Aorta (tissue), 5 donors: ENCODE measurements at regions not wholly inside any gene's neighbourhood (a gene's known extent, or its start where the extent isn't known, plus 50 kb on each side); places are given as distances from the start of the nearest gene placed in this dataset.
A peak's percentile ranks its signal among the peaks of the same experiment; 100 is the strongest.

ENCODE experiments used
- ATAC-seq: fragments of 200-7000 bp; cut with Tn5 transposase; one replicate; pipeline ENCODE4 v1.9.1; 2022; ENCODE audit warnings: moderate library complexity; ENCODE audit not compliant: low FRiP score
- DNase-seq, 2 donors: peaks; one replicate each; pipeline ENCODE4 v3.0.0-alpha.2; 2020
- H3K27ac ChIP-seq, 2 donors: one replicate each; pipeline ENCODE4 v1.5.1; 2013; ENCODE audit warnings: low read length in 2 of 2, mild to moderate bottlenecking in 2 of 2, moderate library complexity in 2 of 2, control low read depth in 1 of 2, inconsistent platforms in 1 of 2, low read depth in 1 of 2
- H3K27me3 ChIP-seq, 2 donors: one replicate each; pipeline ENCODE4 v1.6.1; 2013; ENCODE audit warnings: control low read depth in 1 of 2, low read length in 1 of 2, mild to moderate bottlenecking in 1 of 2, moderate library complexity in 1 of 2; ENCODE audit not compliant: insufficient read depth in 2 of 2, control insufficient read depth in 1 of 2
- H3K36me3 ChIP-seq, 2 donors: one replicate each; pipeline ENCODE4 v1.6.1; 2013; ENCODE audit warnings: control low read depth in 1 of 2, low read length in 1 of 2, mild to moderate bottlenecking in 1 of 2; ENCODE audit not compliant: insufficient read depth in 2 of 2, control insufficient read depth in 1 of 2
- H3K4me1 ChIP-seq, 2 donors: one replicate each; pipeline ENCODE4 v1.6.1; 2013; ENCODE audit warnings: low read length in 2 of 2, control low read depth in 1 of 2, mild to moderate bottlenecking in 1 of 2, moderate library complexity in 1 of 2; ENCODE audit not compliant: insufficient read depth in 2 of 2, control insufficient read depth in 1 of 2
- H3K4me3 ChIP-seq, 2 donors: one replicate each; pipeline ENCODE4 v1.5.1; 2013; ENCODE audit warnings: low read length in 2 of 2, control low read depth in 1 of 2, mild to moderate bottlenecking in 1 of 2
- H3K9me3 ChIP-seq: one replicate; pipeline ENCODE4 v1.6.1; 2013; ENCODE audit warnings: mild to moderate bottlenecking, low read length; ENCODE audit not compliant: control insufficient read depth
- WGBS, 2 donors: extraction: QIAGEN DNeasy Blood & Tissue Kit; methylation state at CpG; one replicate each; pipeline ENCODE4 v1.1.7; 2013; 5-methylcytosine and 5-hydroxymethylcytosine counted together
- intact Hi-C, 2 donors: fragments of 100-400 bp; cut with DNase I; formaldehyde crosslinking; loops; one replicate each; pipeline versions ENCODE4 v1.14.2 to v1.15.0; 2022
- donor health status: healthy with polysubstance abuse.
- donor health status: Bipolar disorder and iron deficiency.
- donor health status: DM: no; HTN: no; CAD: no.
- donor health status: DM: no; HTN: no; CAD: no.
- donor health status: DM: yes; HTN: yes; CAD: no.

GRCh38 chr6:164578616-164579015 lies 730.8 kb downstream of the C6orf118 start:
- Histone ChIP-seq H3K9me3 (no peaks in the 10 kb centered on the region), H3K4me1 (no peaks in the 10 kb centered on the region), H3K4me3 (no peak overlapping the region), H3K27me3 (no peaks in the 10 kb centered on the region), H3K27ac (no peak overlapping the region), H3K36me3 (no peaks in the 10 kb centered on the region)
- ATAC-seq (peak; percentile 62), DNase-seq (no peak)
- WGBS, 2 donors = 52 to 53% methylated on average over 3 of the region's 3 CpGs
- intact Hi-C loops = no loop called here

GRCh38 chr6:164570801-164571200 lies 738.6 kb downstream of the C6orf118 start:
- 77 to 82% methylated on average over 6 of the region's 6 CpGs for WGBS, 2 donors
- intact Hi-C loops = no loop called here
- no peaks in the 10 kb centered on the region for H3K36me3 ChIP-seq
- no peak for ATAC-seq
- no peak for DNase-seq
- H3K4me3 ChIP-seq = no peak overlapping the region
- H3K27ac ChIP-seq = no peak overlapping the region
- peaks cover 1% of the 10 kb centered on the region for H3K9me3 ChIP-seq
- no peaks in the 10 kb centered on the region for H3K27me3 ChIP-seq
- no peaks in the 10 kb centered on the region for H3K4me1 ChIP-seq

GRCh38 chr6:164569509-164569908 lies 739.9 kb downstream of the C6orf118 start:
- Histone ChIP-seq H3K27me3 (no peaks in the 10 kb centered on the region), H3K9me3 (peaks cover 1% of the 10 kb centered on the region), H3K4me3 (no peak overlapping the region), H3K27ac (no peak overlapping the region), H3K36me3 (no peaks in the 10 kb centered on the region), H3K4me1 (no peaks in the 10 kb centered on the region)
- ATAC-seq (no peak), DNase-seq (no peak)
- intact Hi-C loops = no loop called here
- 49 to 64% methylated on average over 1 of the region's 1 CpG for WGBS, 2 donors

GRCh38 chr6:164563924-164564323 lies 745.5 kb downstream of the C6orf118 start:
- WGBS, 2 donors = 50% methylated on average over 2 of the region's 2 CpGs
- Histone ChIP-seq H3K27me3 (peaks cover 0 to 2% of the 10 kb centered on the region in 2 donors), H3K9me3 (no peaks in the 10 kb centered on the region), H3K27ac (no peak overlapping the region), H3K4me3 (no peak overlapping the region), H3K4me1 (no peaks in the 10 kb centered on the region), H3K36me3 (no peaks in the 10 kb centered on the region)
- intact Hi-C loops = no loop called here
- DNase-seq (no peak), ATAC-seq (no peak)

- Histone ChIP-seq H3K4me1 (no peaks in the 10 kb centered on the region), H3K27me3 (peaks cover 0 to 2% of the 10 kb centered on the region in 2 donors), H3K36me3 (no peaks in the 10 kb centered on the region), H3K9me3 (no peaks in the 10 kb centered on the region), H3K27ac (no peak overlapping the region), H3K4me3 (no peak overlapping the region)
- no peak for ATAC-seq
- no peak for DNase-seq
- intact Hi-C loops = no loop called here
- 81 to 88% methylated on average over 1 of the region's 1 CpG for WGBS, 2 donors
Observed at GRCh38 chr6:164561656-164562055, 747.7 kb downstream of the C6orf118 start.

- H3K9me3 ChIP-seq = no peaks in the 10 kb centered on the region
- H3K27me3 ChIP-seq = no peaks in the 10 kb centered on the region
- intact Hi-C loops = no loop called here
- H3K36me3 ChIP-seq = no peaks in the 10 kb centered on the region
- ATAC-seq (no peak), DNase-seq (no peak)
- H3K27ac ChIP-seq = no peak overlapping the region
- WGBS, 2 donors = 64 to 70% methylated on average over 10 of the region's 10 CpGs
- H3K4me3 ChIP-seq = no peak overlapping the region
- H3K4me1 ChIP-seq = no peaks in the 10 kb centered on the region
Observed at GRCh38 chr6:164554700-164555476, 754.5 kb downstream of the C6orf118 start.

- Histone ChIP-seq H3K27ac (no peak overlapping the region), H3K36me3 (no peaks in the 10 kb centered on the region), H3K27me3 (no peaks in the 10 kb centered on the region), H3K4me3 (no peak overlapping the region), H3K9me3 (no peaks in the 10 kb centered on the region), H3K4me1 (no peaks in the 10 kb centered on the region)
- no peak for DNase-seq
- 52 to 57% methylated on average over 3 of the region's 3 CpGs for WGBS, 2 donors
- ATAC-seq = no peak
- intact Hi-C loops = no loop called here
Observed at GRCh38 chr6:164554226-164554625, 755.2 kb downstream of the C6orf118 start.

- no peak overlapping the region for H3K4me3 ChIP-seq
- ATAC-seq (no peak), DNase-seq (no peak)
- 76 to 79% methylated on average over 4 of the region's 4 CpGs for WGBS, 2 donors
- H3K9me3 ChIP-seq = no peaks in the 10 kb centered on the region
- H3K36me3 ChIP-seq = no peaks in the 10 kb centered on the region
- intact Hi-C loops = no loop called here
- no peaks in the 10 kb centered on the region for H3K27me3 ChIP-seq
- H3K27ac ChIP-seq = no peak overlapping the region
- no peaks in the 10 kb centered on the region for H3K4me1 ChIP-seq
Observed at GRCh38 chr6:164551706-164552105, 757.7 kb downstream of the C6orf118 start.

GRCh38 chr6:164547076-164547475 lies 762.3 kb downstream of the C6orf118 start:
- no peak overlapping the region for H3K4me3 ChIP-seq
- intact Hi-C loops = no loop called here
- no peaks in the 10 kb centered on the region for H3K9me3 ChIP-seq
- no peak overlapping the region for H3K27ac ChIP-seq
- DNase-seq (no peak), ATAC-seq (no peak)
- no peaks in the 10 kb centered on the region for H3K36me3 ChIP-seq
- H3K4me1 ChIP-seq = no peaks in the 10 kb centered on the region
- 65 to 69% methylated on average over 3 of the region's 3 CpGs for WGBS, 2 donors
- no peaks in the 10 kb centered on the region for H3K27me3 ChIP-seq
